MV-4-11 (cell line): ENCODE measurements at regions not wholly inside any gene's neighbourhood (a gene's known extent, or its start where the extent isn't known, plus 50 kb on each side); places are given as distances from the start of the nearest gene placed in this dataset.

ENCODE experiments used
- DNase-seq: peaks from one replicate; lab custom pipeline; 2025; lab: John Stamatoyannopoulos, UW

- no peak for DNase-seq
Observed at GRCh38 chr3:35849496-35849895, 210.2 kb downstream of the ARPP21 start.

- DNase-seq, result peak; percentile 52
Observed at GRCh38 chr3:35849963-35850362, 210.6 kb downstream of the ARPP21 start.

DNA sequence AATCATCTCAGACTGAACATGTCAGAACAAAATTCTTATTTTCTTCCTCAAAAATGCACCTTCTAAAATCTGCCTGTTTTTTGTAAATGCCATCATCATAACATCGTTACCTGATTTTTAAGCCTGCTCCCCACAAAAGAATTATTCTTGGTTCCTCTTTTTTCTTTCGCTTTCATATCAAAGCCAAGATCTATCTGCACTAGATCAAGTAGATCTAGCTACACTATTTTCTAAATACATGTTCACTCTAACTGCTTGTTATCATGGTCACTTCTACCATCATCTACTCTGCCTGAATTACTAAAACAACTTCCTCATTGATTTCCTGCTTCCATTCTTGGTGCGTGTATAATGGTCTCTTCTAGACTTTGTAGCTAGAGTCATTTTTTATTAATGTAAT lies 217.7 kb downstream of the ARPP21 start:
- DNase-seq, result peak; percentile 71

GRCh38 chr3:35862057-35862456 lies 222.7 kb downstream of the ARPP21 start:
- DNase-seq, result no peak

DNA sequence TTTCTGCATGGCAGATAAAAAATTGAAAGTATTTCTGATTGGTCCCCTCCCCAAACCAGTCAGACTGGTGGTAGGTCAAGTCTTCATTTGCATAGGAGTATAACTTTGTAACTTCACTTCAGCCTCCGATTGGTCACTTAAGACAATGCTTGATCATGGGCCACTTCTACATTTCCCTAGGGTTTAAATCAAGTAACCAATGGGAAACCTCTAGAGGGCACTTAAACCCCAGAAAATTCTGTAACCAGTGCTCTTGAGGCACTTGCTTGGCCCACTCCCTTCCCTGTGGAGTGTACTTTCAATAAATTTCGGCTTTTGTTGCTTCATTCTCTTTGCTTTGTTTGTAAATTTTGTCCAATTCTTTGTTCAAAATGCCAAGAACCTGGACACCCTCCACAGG lies 225.5 kb downstream of the ARPP21 start:
- no peak for DNase-seq

DNA sequence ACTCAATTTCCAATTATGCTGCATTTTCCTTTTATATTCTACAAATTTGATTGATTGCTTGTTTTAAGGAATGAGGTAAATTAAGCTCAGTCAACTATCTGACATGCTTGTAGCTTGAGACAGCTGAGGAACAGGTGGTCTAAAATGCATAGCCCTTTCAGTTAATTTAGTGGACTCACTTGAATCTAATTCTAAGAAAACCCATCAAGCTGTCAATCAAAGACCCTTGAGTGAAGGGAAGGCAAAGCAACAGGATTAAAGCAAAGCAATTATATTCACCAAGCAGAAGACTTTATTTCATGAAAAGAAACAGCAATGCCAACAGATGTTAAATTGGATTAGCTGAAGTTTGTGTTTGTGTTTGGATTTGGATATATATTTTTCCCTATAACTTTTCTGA lies 228.5 kb downstream of the ARPP21 start:
- no peak for DNase-seq

- no peak for DNase-seq
Observed at GRCh38 chr3:35871009-35871408, 231.7 kb downstream of the ARPP21 start.

DNA sequence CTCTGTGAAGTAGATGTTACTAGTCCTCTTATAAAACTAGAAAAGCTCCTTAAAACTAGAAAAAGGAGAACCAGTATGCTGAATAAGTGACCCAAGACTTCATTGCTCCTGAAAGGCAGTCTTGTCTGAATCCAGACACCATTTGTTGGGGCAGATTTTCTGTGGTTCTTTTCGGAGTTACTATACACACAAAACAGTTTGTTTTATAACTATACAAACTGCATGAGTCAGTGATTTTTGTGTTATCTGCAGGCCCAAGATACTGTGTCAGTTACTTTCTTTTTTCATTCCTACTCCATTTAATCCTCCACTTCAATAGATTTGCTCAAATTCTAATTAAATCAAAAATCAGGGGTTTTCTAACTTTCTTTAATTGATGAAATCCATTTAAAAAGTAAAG lies 244.6 kb downstream of the ARPP21 start:
- no peak for DNase-seq

GRCh38 chr3:35894735-35895134 lies 255.4 kb downstream of the ARPP21 start:
- no peak for DNase-seq

DNA sequence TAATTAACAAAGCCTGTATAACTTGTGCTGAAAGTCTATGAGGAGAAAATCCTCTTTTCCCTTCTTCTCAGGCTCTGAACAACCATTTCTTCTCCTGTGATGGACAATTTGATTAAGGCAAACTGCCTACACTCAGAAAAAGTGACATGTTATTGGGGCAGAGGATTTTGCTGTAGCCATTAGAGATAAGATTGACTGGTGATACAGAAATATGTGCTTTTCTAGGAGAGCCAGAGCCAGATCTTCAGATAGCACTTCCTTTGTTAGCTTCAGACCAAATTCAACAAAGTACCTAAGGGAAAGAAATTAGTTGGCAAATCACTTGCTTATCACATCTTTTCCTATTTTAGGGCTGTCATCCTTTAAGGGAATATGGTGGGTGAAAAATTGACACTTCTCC lies 259.9 kb downstream of the ARPP21 start:
- no peak for DNase-seq

GRCh38 chr3:35900079-35900478 lies 260.8 kb downstream of the ARPP21 start:
- no peak for DNase-seq

DNA sequence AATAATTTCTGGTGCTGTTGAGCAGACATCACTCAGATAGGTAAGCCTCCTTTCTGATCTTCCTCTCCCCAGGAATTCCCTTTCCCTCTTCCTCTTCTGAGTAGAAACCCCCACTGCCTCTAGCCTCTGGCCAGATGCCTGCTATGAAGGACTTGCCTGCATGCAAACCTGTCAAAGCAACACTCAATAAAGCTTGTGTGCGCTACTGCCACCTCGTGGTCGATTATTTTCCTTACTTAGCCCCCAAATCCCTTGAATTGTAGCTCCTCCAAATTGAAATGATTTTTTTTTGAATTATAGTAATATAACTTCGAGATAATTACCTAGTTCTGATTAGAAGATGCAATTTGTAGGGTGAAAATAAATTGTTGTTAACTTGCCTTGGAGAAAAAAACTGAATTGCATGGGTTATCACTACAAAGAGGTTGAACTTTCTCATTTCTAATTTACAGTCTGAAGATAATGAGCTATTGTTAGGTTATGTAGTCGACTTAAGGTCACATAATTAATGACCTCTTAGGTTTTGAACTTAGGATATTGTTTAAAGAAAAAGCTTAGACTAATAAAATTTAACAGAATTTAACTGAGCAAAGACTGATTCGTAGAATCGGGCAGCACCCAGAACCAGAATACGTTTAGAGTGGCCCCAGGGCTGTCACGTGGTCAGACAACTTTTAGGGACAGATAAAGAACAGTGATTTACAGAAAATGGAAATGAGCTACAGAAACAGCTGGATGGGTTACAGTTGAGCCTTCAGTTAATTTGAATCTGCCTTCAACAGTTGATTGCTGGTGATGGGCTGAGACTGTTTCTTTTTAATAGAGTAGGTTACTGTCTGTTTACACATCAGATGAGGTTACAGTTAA lies 269.3 kb downstream of the ARPP21 start:
- DNase-seq, result peak; percentile 48

GRCh38 chr3:35919160-35919559 lies 279.8 kb downstream of the ARPP21 start:
- no peak for DNase-seq

GRCh38 chr3:35921718-35922117 lies 282.4 kb downstream of the ARPP21 start:
- DNase-seq, result no peak

DNA sequence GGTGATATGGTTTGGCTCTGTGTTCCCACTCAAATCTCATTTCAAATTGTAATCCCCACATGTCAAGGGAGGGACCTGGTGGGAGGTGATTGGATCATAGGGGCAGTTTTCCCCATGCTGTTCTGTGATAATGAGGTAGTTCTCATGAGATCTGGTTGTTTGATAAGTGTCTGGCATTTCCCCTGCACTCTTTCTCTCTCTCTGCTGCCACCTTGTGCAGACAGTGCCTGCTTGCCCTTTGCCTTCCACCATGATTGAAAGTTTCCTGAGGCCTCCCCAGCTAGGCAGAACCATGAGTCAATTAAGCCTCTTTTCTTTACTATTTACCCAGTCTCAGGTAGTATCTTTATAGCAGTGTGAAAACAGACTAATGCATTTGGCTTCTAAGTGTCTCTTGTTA lies 284.7 kb downstream of the ARPP21 start:
- peak; percentile 7 for DNase-seq

DNA sequence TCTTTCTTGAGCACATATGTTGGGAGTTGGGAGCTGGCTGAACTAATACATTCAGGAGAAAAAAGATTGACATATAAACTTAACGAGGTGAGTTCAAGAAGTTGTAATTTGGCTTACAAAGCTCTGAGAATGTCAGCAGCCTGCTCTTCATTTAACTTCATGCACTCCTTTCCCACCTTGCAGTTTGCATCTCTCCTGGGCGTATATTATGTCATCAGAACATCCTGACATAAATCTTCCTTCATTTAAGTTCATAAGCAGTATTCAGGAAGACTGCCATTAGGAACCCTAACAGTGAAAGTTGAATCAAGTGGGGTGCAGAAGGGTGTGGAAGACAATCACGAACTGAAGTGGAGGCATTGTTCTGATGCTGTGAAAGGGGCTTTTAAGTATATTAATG lies 288.1 kb downstream of the ARPP21 start:
- DNase-seq, result no peak

GRCh38 chr3:35929158-35929557 lies 289.8 kb downstream of the ARPP21 start:
- no peak for DNase-seq

- DNase-seq, result no peak
Observed at GRCh38 chr3:35931867-35932266, 292.5 kb downstream of the ARPP21 start.

GRCh38 chr3:35932995-35933394 lies 293.7 kb downstream of the ARPP21 start:
- DNase-seq, result peak; percentile 64

DNA sequence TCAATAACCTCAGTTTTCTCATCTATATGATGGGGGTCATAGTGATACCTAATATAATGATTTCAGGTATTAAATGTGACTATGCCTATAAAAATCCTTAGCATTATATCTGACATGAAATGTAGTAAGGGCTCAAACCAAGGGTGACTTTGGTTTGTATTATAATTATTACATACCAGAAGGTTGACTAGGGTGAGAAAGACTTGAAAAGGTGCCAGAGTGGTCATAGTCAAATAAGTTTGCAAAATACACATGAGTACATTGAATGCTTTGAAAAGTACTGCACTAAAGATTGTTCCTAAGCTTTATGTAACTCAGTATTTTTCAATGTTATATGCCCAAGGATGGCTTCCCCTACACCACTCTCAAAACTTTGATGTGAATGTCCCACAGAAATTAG lies 297.2 kb downstream of the ARPP21 start:
- no peak for DNase-seq

- no peak for DNase-seq
Observed at GRCh38 chr3:35944926-35945710, 305.8 kb downstream of the ARPP21 start.

DNA sequence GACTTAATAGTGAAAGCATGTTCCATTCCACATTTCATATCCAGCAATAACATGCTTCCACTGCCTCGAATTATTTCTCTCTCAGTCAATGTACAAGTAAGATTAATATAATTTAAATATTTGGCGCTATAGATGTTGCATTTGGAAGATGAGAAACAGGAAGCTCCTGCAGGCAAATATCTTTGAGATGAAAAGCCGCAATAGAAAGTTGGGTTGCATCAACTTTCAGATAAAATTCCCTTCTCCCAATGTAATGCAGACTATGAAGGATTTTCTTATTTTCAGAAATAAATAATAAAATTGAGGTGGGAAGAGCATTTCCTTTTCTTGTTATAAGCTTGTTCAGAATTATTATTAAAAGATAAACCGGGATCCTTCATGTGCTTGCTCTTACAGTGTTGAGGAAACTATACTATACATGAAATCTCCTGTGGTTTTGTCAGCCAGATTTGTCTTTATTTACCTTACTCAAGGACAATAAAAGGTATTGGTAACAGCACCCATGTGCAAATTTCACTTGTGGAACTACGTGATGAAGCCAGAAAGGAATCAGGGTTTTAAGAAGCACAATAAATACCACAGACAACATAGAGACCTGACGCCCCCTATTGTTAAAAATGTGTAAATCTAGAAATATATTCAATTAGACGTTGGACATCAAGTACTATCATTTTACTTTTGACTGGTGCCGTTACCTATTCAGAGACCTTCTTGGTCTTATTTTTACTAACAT lies 307.0 kb downstream of the ARPP21 start:
- no peak for DNase-seq
